ENCODE measurements at regions not wholly inside any gene's neighbourhood (a gene's known extent, or its start where the extent isn't known, plus 50 kb on each side); places are given as distances from the start of the nearest gene placed in this dataset.

GRCh38 chr1:59008599-59009347, 224.9 kb upstream of the JUN start:
- Histone ChIP-seq H3K27ac (ENCODE audit: low read depth, low read length) (no peak overlapping the region), H3K9me3 (ENCODE audit: control insufficient read depth, insufficient read depth, low read length) (no peaks in the 10 kb centered on the region), H3K4me3 (ENCODE audit: low read depth, low read length) (no peak overlapping the region), H3K27me3 (ENCODE audit: control insufficient read depth, insufficient read depth, low read length) (no peaks in the 10 kb centered on the region)
- ChIA-PET POLR2A (no interaction called here), CTCF (no interaction called here)
- no peak for TF ChIP-seq CTCF (IDR thresholded peaks at IDR 0.05; ENCODE audit: low read depth, low read length)
- DNase-seq (ENCODE audit: low read depth, low spot score): no peak

- Histone ChIP-seq H3K27me3 (ENCODE audit: control insufficient read depth, insufficient read depth, low read length) (no peaks in the 10 kb centered on the region), H3K27ac (ENCODE audit: low read depth, low read length) (no peak overlapping the region), H3K4me3 (ENCODE audit: low read depth, low read length) (no peak overlapping the region), H3K9me3 (ENCODE audit: control insufficient read depth, insufficient read depth, low read length) (no peaks in the 10 kb centered on the region)
- no peak for DNase-seq (ENCODE audit: low read depth, low spot score)
- ChIA-PET POLR2A (no interaction called here), CTCF (no interaction called here)
- no peak for TF ChIP-seq CTCF (IDR thresholded peaks at IDR 0.05; ENCODE audit: low read depth, low read length)
Observed at GRCh38 chr1:59011663-59012062, 227.8 kb upstream of the JUN start.

DNA sequence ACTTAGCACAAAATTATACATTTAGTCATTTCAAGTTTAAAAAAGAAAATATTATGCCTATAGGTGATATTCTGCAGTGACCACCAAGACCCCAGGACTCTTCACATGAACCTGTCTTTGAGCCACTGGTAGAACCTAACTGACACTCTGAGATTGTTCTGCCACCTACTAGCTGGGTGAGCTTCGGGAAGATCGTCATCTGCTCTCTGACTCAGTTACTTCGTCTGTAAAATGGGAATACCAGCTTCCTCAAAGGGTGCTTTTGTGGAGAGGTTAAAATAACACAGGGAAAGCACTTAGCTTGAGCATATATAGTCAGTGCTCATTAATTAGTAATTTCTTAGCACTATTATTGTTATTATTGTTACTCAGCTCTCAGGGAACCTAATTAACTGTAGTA, 228.5 kb upstream of the JUN start:
- POLR2A ChIA-PET: no interaction called here

DNA sequence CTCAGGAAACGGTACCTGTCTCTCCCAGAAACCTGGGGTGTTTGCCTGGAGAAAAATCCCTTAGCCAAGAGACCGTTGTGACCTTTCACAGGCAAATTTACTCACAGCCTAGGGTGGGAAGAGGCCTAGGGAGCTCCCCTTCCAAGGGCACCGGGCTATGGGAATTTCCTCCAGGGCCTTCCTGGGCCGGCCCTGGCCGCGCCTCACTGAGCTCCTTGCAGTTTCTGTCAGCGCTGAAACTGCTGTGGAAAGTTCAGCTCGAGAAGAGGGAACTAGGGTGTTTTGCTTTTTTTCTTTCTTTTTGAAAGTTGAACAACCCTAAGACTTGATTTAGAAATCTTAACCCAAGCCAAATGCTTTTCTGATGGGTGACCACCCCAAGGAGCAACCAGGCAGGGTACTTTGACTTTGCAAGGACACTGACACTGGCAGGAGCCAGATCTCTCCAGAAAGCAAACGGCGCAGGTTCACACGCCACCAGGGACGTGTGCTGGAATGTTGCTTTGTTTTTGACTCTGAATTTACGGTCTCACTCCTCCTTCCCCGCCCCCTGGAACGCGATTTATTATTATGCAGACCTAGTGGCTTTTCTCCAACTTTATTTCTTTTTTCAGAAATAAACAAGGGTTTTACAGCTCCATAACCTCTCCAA, 229.6 kb upstream of the JUN start:
- no peak overlapping the region for H3K4me3 ChIP-seq (ENCODE audit: low read depth, low read length)
- H3K9me3 ChIP-seq (ENCODE audit: control insufficient read depth, insufficient read depth, low read length): peaks cover 4% of the 10 kb centered on the region; the same call in 1 of the 2 replicates
- ChIA-PET CTCF (interaction anchor here (0.7 to 1.6 kb wide), 4 partner anchors 98 to 686 kb away, joined by 3 to 8 read pairs (median 3); no protein-coding TSS in a partner anchor), POLR2A (interaction anchor here (0.5 to 1.1 kb wide), 2 partner anchors 31 to 380 kb away, joined by 3 to 4 read pairs; no protein-coding TSS in a partner anchor)
- no peak for TF ChIP-seq CTCF (IDR thresholded peaks at IDR 0.05; ENCODE audit: low read depth, low read length)
- no peaks in the 10 kb centered on the region for H3K27me3 ChIP-seq (ENCODE audit: control insufficient read depth, insufficient read depth, low read length)
- no peak for DNase-seq (ENCODE audit: low read depth, low spot score)
- H3K27ac ChIP-seq (ENCODE audit: low read depth, low read length): peak overlapping the region; percentile 54

More for the DNA sequence above, 228.5 kb upstream of the JUN start:
- no peaks in the 10 kb centered on the region for H3K27me3 ChIP-seq (ENCODE audit: control insufficient read depth, insufficient read depth, low read length)
- no peak overlapping the region for H3K4me3 ChIP-seq (ENCODE audit: low read depth, low read length)
- H3K9me3 ChIP-seq (ENCODE audit: control insufficient read depth, insufficient read depth, low read length): no peaks in the 10 kb centered on the region
- CTCF ChIA-PET: no interaction called here
- H3K27ac ChIP-seq (ENCODE audit: low read depth, low read length): no peak overlapping the region
- no peak for TF ChIP-seq CTCF (IDR thresholded peaks at IDR 0.05; ENCODE audit: low read depth, low read length)
- no peak for DNase-seq (ENCODE audit: low read depth, low spot score)

DNA sequence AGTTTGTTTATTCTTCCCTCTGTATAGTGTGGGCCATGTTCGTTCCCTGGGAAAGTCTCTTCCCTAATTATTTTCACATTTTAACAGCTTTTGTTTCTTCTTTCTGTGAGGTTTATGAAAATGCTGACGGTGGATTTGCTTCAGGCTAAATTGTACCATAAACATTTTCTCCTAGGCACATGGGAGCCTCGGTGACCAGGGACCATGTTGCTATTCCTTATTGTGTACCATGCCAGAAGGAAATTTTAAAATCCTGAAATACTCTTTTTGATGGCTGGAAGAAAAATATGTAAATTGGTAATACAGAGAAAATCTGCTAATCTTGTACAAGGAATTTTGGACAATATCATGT, 230.1 kb upstream of the JUN start:
- CTCF ChIA-PET: interaction anchor here (0.7 to 1.6 kb wide), 4 partner anchors 97 to 685 kb away, joined by 3 to 8 read pairs (median 3); no protein-coding TSS in a partner anchor
- no peak for TF ChIP-seq CTCF (IDR thresholded peaks at IDR 0.05; ENCODE audit: low read depth, low read length)
- Histone ChIP-seq H3K9me3 (ENCODE audit: control insufficient read depth, insufficient read depth, low read length) (peaks cover 7% of the 10 kb centered on the region; the same call in 1 of the 2 replicates), H3K27ac (ENCODE audit: low read depth, low read length) (no peak overlapping the region), H3K4me3 (ENCODE audit: low read depth, low read length) (no peak overlapping the region), H3K27me3 (ENCODE audit: control insufficient read depth, insufficient read depth, low read length) (no peaks in the 10 kb centered on the region)
- POLR2A ChIA-PET: interaction anchor here (1.1 kb wide), 1 partner anchor 31 kb away, joined by 4 read pairs; no protein-coding TSS in a partner anchor
- DNase-seq (ENCODE audit: low read depth, low spot score): no peak

Measured in AG04450 (cell line).